ENCODE measurements at regions not wholly inside any gene's neighbourhood (a gene's known extent, or its start where the extent isn't known, plus 50 kb on each side); places are given as distances from the start of the nearest gene placed in this dataset.

GRCh38 chr20:60244373-60245146 lies 286.3 kb downstream of the CDH26 start:
- DNase-seq (ENCODE audit: low read depth), result no peak

- no peak for DNase-seq (ENCODE audit: low read depth)
Observed at GRCh38 chr20:60246751-60247150, 288.5 kb downstream of the CDH26 start.

GRCh38 chr20:60249436-60249835 lies 291.2 kb downstream of the CDH26 start:
- no peak for DNase-seq (ENCODE audit: low read depth)

GRCh38 chr20:60250251-60250650 lies 292.0 kb downstream of the CDH26 start:
- DNase-seq (ENCODE audit: low read depth), result no peak

GRCh38 chr20:60252866-60253265 lies 294.6 kb downstream of the CDH26 start:
- DNase-seq (ENCODE audit: low read depth), result no peak

GRCh38 chr20:60253471-60253870 lies 295.2 kb downstream of the CDH26 start:
- no peak for DNase-seq (ENCODE audit: low read depth)

- no peak for DNase-seq (ENCODE audit: low read depth)
Observed at GRCh38 chr20:60254901-60255411, 296.7 kb downstream of the CDH26 start.

GRCh38 chr20:60255415-60255814 lies 297.2 kb downstream of the CDH26 start:
- DNase-seq (ENCODE audit: low read depth), result no peak

GRCh38 chr20:60255866-60256265 lies 297.6 kb downstream of the CDH26 start:
- no peak for DNase-seq (ENCODE audit: low read depth)

GRCh38 chr20:60256811-60257210 lies 298.6 kb downstream of the CDH26 start:
- DNase-seq (ENCODE audit: low read depth), result no peak

- no peak for DNase-seq (ENCODE audit: low read depth)
Observed at GRCh38 chr20:60257671-60258070, 299.4 kb downstream of the CDH26 start.

- DNase-seq (ENCODE audit: low read depth), result no peak
Observed at GRCh38 chr20:60258255-60258863, 300.1 kb downstream of the CDH26 start.

GRCh38 chr20:60261333-60261732 lies 303.1 kb downstream of the CDH26 start:
- no peak for DNase-seq (ENCODE audit: low read depth)

GRCh38 chr20:60262967-60263603 lies 304.9 kb downstream of the CDH26 start:
- no peak for DNase-seq (ENCODE audit: low read depth)

GRCh38 chr20:60263725-60264709 lies 305.8 kb downstream of the CDH26 start:
- DNase-seq (ENCODE audit: low read depth), result no peak

- DNase-seq (ENCODE audit: low read depth), result no peak
Observed at GRCh38 chr20:60266177-60266823, 308.1 kb downstream of the CDH26 start.

- DNase-seq (ENCODE audit: low read depth), result no peak
Observed at GRCh38 chr20:60268491-60268890, 310.3 kb downstream of the CDH26 start.

- DNase-seq (ENCODE audit: low read depth), result no peak
Observed at GRCh38 chr20:60269573-60270162, 311.4 kb downstream of the CDH26 start.

- DNase-seq (ENCODE audit: low read depth), result no peak
Observed at GRCh38 chr20:60270341-60270740, 312.1 kb downstream of the CDH26 start.

- DNase-seq (ENCODE audit: low read depth), result no peak
Observed at GRCh38 chr20:60271597-60271996, 313.4 kb downstream of the CDH26 start.

GRCh38 chr20:60272790-60273189 lies 314.6 kb downstream of the CDH26 start:
- DNase-seq (ENCODE audit: low read depth), result no peak

Data from CMK (cell line).